ENCODE measurements at regions not wholly inside any gene's neighbourhood (a gene's known extent, or its start where the extent isn't known, plus 50 kb on each side); places are given as distances from the start of the nearest gene placed in this dataset.

DNA sequence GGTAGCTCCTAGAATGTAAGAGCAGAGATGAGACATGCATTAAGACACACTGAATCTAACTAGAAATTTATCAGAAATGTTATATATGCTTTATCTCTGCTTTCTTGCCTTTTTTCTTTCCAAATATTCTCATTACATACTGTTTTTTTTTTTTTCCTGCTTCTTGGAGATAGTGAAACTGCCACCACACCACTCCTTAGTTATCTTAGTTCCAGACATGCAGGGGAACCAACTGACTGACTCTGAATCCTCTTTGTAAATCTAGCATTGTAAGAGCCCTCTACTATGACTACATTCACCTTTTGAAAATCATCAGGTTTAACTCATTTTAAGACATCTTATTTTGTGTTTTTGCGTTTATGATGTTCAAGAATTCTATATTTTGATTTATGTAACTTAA lies 181.3 kb upstream of the ST8SIA4 start:
- H3K9me3 Mint-ChIP-seq: no peaks in the 10 kb centered on the region

DNA sequence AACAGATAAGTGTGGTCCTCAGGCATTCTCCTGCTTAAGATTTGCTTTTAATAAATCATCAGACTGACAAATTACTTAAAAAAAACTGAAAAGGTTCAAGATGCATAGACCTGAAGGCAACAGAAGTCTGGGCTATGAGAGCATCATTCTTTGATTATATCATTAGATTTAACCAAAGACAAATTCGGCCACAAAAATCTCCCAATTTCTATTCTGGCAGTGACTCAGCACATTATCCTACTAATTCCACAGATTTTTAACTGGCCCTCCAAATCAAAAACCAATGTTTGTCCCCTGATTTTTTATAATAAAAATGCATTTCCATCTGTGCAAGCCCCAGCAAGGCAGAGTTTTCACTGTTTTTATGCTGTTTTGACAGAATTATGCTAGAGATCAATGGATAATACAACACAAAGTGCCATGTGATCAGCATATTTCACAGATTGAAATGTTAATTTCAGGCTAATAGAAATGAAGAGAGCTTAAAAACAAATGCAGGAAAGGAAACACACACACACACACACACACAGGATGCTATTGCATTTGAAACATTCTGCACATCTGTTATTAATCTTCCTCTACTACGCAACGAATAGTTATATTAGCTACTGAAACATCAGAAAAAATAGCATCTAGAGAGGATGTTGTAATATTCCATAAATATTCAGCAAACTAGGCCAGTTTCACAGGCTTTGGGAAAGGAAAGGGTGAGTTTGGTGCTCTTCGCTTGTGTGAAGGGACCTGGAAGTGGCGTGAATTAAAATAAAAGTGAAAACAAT lies 177.6 kb upstream of the ST8SIA4 start:
- no peak overlapping the region for H3K4me3 ChIP-seq
- no peaks in the 10 kb centered on the region for H3K36me3 ChIP-seq (ENCODE audit: insufficient read depth)
- no peaks in the 10 kb centered on the region for H4K20me1 ChIP-seq (replicated peaks; ENCODE audit: insufficient read depth)
- no peak overlapping the region for H3K4me2 ChIP-seq
- ATAC-seq: no peak
- H3K36me3 Mint-ChIP-seq (ENCODE audit: low read depth): peaks cover 7% of the 10 kb centered on the region; the same call in 1 of the 3 replicates
- no peak overlapping the region; the same call in 1 of the 2 replicates for H3K27ac ChIP-seq (ENCODE audit: low read depth)
- peaks cover 11% of the 10 kb centered on the region; the same call in 1 of the 2 replicates for H3K9me2 ChIP-seq (ENCODE audit: insufficient read depth)
- H3K4me1 ChIP-seq (ENCODE audit: insufficient read depth): peaks cover 7% of the 10 kb centered on the region; the same call in 1 of the 2 replicates
- H3K27me3 ChIP-seq (ENCODE audit: insufficient read depth): no peaks in the 10 kb centered on the region
- DNase-seq (ENCODE audit: low spot score): no peak
- peaks cover 7% of the 10 kb centered on the region; the same call in 1 of the 3 replicates for H3K4me1 Mint-ChIP-seq
- 0 out of 2 replicates have a peak overlapping the region, but pooled peaks have one; percentile 5 for H2AFZ ChIP-seq
- peak overlapping the region; percentile 63 for H3K27ac Mint-ChIP-seq
- H3F3A ChIP-seq (replicated peaks; ENCODE audit: low read depth): no peaks in the 10 kb centered on the region
- no peaks in the 10 kb centered on the region for H3K27me3 Mint-ChIP-seq (ENCODE audit: insufficient read depth, low read depth, poor library complexity)
- H3K9me3 Mint-ChIP-seq: peaks cover 8% of the 10 kb centered on the region; the same call in 2 of the 3 replicates
- H3K79me2 ChIP-seq (replicated peaks; ENCODE audit: insufficient read depth): no peaks in the 10 kb centered on the region
- H3K4me3 Mint-ChIP-seq: no peak overlapping the region
- TF ChIP-seq STAT1 (IDR thresholded peaks at IDR 0.05; ENCODE audit: unreplicated experiment): no peak
- TF ChIP-seq ZNF331 (CRISPR knock-in tag; IDR thresholded peaks at IDR 0.05; ENCODE audit: low read depth): no peak
- TF ChIP-seq, protein P1, sequence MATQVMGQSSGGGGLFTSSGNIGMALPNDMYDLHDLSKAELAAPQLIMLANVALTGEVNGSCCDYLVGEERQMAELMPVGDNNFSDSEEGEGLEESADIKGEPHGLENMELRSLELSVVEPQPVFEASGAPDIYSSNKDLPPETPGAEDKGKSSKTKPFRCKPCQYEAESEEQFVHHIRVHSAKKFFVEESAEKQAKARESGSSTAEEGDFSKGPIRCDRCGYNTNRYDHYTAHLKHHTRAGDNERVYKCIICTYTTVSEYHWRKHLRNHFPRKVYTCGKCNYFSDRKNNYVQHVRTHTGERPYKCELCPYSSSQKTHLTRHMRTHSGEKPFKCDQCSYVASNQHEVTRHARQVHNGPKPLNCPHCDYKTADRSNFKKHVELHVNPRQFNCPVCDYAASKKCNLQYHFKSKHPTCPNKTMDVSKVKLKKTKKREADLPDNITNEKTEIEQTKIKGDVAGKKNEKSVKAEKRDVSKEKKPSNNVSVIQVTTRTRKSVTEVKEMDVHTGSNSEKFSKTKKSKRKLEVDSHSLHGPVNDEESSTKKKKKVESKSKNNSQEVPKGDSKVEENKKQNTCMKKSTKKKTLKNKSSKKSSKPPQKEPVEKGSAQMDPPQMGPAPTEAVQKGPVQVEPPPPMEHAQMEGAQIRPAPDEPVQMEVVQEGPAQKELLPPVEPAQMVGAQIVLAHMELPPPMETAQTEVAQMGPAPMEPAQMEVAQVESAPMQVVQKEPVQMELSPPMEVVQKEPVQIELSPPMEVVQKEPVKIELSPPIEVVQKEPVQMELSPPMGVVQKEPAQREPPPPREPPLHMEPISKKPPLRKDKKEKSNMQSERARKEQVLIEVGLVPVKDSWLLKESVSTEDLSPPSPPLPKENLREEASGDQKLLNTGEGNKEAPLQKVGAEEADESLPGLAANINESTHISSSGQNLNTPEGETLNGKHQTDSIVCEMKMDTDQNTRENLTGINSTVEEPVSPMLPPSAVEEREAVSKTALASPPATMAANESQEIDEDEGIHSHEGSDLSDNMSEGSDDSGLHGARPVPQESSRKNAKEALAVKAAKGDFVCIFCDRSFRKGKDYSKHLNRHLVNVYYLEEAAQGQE (IDR thresholded peaks at IDR 0.05; ENCODE audit: unreplicated experiment): no peak
- TF ChIP-seq EZH2phosphoT487 (IDR thresholded peaks at IDR 0.05; ENCODE audit: unreplicated experiment): no peak
- TF ChIP-seq, protein P2, sequence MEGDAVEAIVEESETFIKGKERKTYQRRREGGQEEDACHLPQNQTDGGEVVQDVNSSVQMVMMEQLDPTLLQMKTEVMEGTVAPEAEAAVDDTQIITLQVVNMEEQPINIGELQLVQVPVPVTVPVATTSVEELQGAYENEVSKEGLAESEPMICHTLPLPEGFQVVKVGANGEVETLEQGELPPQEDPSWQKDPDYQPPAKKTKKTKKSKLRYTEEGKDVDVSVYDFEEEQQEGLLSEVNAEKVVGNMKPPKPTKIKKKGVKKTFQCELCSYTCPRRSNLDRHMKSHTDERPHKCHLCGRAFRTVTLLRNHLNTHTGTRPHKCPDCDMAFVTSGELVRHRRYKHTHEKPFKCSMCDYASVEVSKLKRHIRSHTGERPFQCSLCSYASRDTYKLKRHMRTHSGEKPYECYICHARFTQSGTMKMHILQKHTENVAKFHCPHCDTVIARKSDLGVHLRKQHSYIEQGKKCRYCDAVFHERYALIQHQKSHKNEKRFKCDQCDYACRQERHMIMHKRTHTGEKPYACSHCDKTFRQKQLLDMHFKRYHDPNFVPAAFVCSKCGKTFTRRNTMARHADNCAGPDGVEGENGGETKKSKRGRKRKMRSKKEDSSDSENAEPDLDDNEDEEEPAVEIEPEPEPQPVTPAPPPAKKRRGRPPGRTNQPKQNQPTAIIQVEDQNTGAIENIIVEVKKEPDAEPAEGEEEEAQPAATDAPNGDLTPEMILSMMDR (conservative IDR thresholded peaks at IDR 0.05; ENCODE audit: low read depth in 2 of 2): no peak
- no peak for TF ChIP-seq NANOG (IDR thresholded peaks at IDR 0.05; ENCODE audit: borderline replicate concordance)
- TF ChIP-seq CREB1 (CRISPR knock-in tag; IDR thresholded peaks at IDR 0.05; ENCODE audit: low read depth): no peak
- TF ChIP-seq ZNF114 (CRISPR knock-in tag; IDR thresholded peaks at IDR 0.05): no peak

More for the DNA sequence above, 181.3 kb upstream of the ST8SIA4 start:
- Histone ChIP-seq H3F3A (replicated peaks; ENCODE audit: low read depth) (no peaks in the 10 kb centered on the region), H3K27ac (ENCODE audit: low read depth) (no peak overlapping the region), H3K4me3 (no peak overlapping the region), H2AFZ (no peak overlapping the region), H3K27me3 (ENCODE audit: insufficient read depth) (no peaks in the 10 kb centered on the region), H3K36me3 (ENCODE audit: insufficient read depth) (no peaks in the 10 kb centered on the region), H3K4me1 (ENCODE audit: insufficient read depth) (peaks cover 7% of the 10 kb centered on the region; the same call in 1 of the 2 replicates), H4K20me1 (replicated peaks; ENCODE audit: insufficient read depth) (no peaks in the 10 kb centered on the region), H3K4me2 (no peak overlapping the region), H3K9me2 (ENCODE audit: insufficient read depth) (no peaks in the 10 kb centered on the region), H3K79me2 (replicated peaks; ENCODE audit: insufficient read depth) (no peaks in the 10 kb centered on the region)
- ATAC-seq: no peak
- Mint-ChIP-seq H3K27ac (no peak overlapping the region), H3K36me3 (ENCODE audit: low read depth) (no peaks in the 10 kb centered on the region), H3K4me3 (no peak overlapping the region), H3K4me1 (peaks cover 11% of the 10 kb centered on the region; the same call in 2 of the 3 replicates), H3K27me3 (ENCODE audit: insufficient read depth, low read depth, poor library complexity) (no peaks in the 10 kb centered on the region)
- TF ChIP-seq STAT1 (IDR thresholded peaks at IDR 0.05; ENCODE audit: unreplicated experiment) (no peak), NANOG (IDR thresholded peaks at IDR 0.05; ENCODE audit: borderline replicate concordance) (no peak), EZH2 (IDR thresholded peaks at IDR 0.05; ENCODE audit: low read depth, unreplicated experiment) (no peak), JUNB (IDR thresholded peaks at IDR 0.05; ENCODE audit: unreplicated experiment) (no peak)
- TF ChIP-seq, protein P1 (IDR thresholded peaks at IDR 0.05; ENCODE audit: unreplicated experiment): no peak
- no peak for DNase-seq (ENCODE audit: low spot score)
